Upper lobe of left lung (tissue), 6 donors: ENCODE measurements at regions not wholly inside any gene's neighbourhood (a gene's known extent, or its start where the extent isn't known, plus 50 kb on each side); places are given as distances from the start of the nearest gene placed in this dataset.

Experiments used
- ATAC-seq, 2 donors: fragments of 200-7000 bp; cut with Tn5 transposase; one replicate each; pipeline ENCODE4 v1.9.1; 2022; ENCODE audit warnings: mild to moderate bottlenecking in 2 of 2, moderate library complexity in 2 of 2; ENCODE audit not compliant: low FRiP score in 2 of 2
- DNase-seq, 2 donors: peaks; one replicate each; pipeline ENCODE4 v3.0.0-alpha.2; 2019 to 2020
- H3K27ac ChIP-seq, 4 donors: fragments of 200-600 bp; sonication (generic); one replicate each; pipeline ENCODE4 v1.5.1; 2016 to 2019
- H3K27me3 ChIP-seq, 4 donors: fragments of 200-600 bp; sonication (generic); one replicate each; pipeline ENCODE4 v1.5.1; 2017 to 2019
- H3K36me3 ChIP-seq, 4 donors: fragments of 200-600 bp; sonication (generic); one replicate each; pipeline ENCODE4 v1.5.1; 2016 to 2019
- H3K4me1 ChIP-seq, 4 donors: fragments of 200-600 bp; sonication (generic); one replicate each; pipeline ENCODE4 v1.5.1; 2018 to 2019
- H3K4me3 ChIP-seq, 4 donors: fragments of 200-600 bp; sonication (generic); one replicate each; pipeline ENCODE4 v1.5.1; 2017 to 2019; ENCODE audit warnings: mild to moderate bottlenecking in 2 of 4, moderate library complexity in 1 of 4
- H3K9me3 ChIP-seq, 4 donors: fragments of 200-600 bp; sonication (generic); one replicate each; pipeline ENCODE4 v1.5.1; 2018 to 2019
- CTCF ChIP-seq, 6 experiments: fragments of 450-650 bp in 4 of 6; fragments of 200-600 bp in 2 of 6; sonication (generic) in 2 of 6; IDR thresholded peaks; one replicate each; pipeline ENCODE4 v1.5.1; 2016 to 2019; ENCODE audit warnings: antibody characterized with exemption in 6 of 6
- EP300 ChIP-seq, 4 donors: sonication (generic); formaldehyde crosslinking; IDR thresholded peaks; one replicate each; pipeline ENCODE4 v1.5.1; 2017; ENCODE audit warnings: antibody characterized with exemption in 4 of 4, control low read depth in 2 of 4
- POLR2A ChIP-seq, 4 donors: fragments of 450-650 bp; IDR thresholded peaks; one replicate each; pipeline ENCODE4 v1.5.1; 2016 to 2017; ENCODE audit warnings: antibody characterized with exemption in 4 of 4, mild to moderate bottlenecking in 2 of 4
- POLR2AphosphoS5 ChIP-seq, 2 donors: sonication (generic); formaldehyde crosslinking; IDR thresholded peaks; one replicate each; pipeline ENCODE4 v1.5.1; 2017; ENCODE audit warnings: antibody characterized with exemption in 2 of 2
- WGBS, 2 donors: methylation state at CpG; one replicate each; pipeline ENCODE4 v1.1.5; 2017 to 2018; 5-methylcytosine and 5-hydroxymethylcytosine counted together
- donor health status: DM: no; HTN: no; CAD: no; lungs with moderate emphysema.
- donor health status: DM: no; HTN: yes; CAD: no; lungs with severe emphysema.

DNA sequence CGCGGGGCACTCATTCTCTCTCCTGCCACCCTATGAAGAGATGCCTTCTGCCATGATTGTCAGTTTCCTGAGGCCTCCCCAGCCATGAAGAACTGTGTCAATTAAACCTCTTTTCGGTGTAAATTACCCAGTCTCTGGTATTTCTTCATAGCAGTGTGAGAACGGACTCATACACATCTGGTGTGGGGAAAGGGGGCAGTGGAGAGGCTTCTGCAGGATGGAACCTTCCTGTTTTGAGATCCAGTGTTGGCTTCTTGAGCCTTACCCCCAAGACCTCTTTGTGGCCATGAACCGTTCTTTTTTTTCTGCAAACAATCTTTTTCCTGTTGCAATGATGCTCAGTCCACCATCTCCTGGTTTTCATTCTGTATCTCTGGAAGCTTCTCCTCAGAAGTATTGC is 248.4 kb downstream of the PRDM2 start:
- Histone ChIP-seq H3K4me3 (no peak overlapping the region), H3K36me3 (no peaks in the 10 kb centered on the region), H3K9me3 (no peaks in the 10 kb centered on the region), H3K27me3 (no peaks in the 10 kb centered on the region), H3K4me1 (no peaks in the 10 kb centered on the region), H3K27ac (peak overlapping the region in 3 of 4 donors; percentile 24 to 57 (median 42))
- no peak for TF ChIP-seq EP300 (IDR thresholded peaks at IDR 0.05)
- no peak for TF ChIP-seq POLR2A (IDR thresholded peaks at IDR 0.05)
- no peak for TF ChIP-seq CTCF (IDR thresholded peaks at IDR 0.05)
- TF ChIP-seq POLR2AphosphoS5 (IDR thresholded peaks at IDR 0.05), result no peak
- DNase-seq (no peak), ATAC-seq (no peak)
- WGBS, 2 donors, result 71 to 87% methylated on average over 5 of the region's 5 CpGs

GRCh38 chr1:13948888-13949391 is 249.0 kb downstream of the PRDM2 start:
- H3K9me3 ChIP-seq, result no peaks in the 10 kb centered on the region
- no peaks in the 10 kb centered on the region for H3K27me3 ChIP-seq
- DNase-seq (no peak), ATAC-seq (peak in 1 of 2 donors; percentile 89)
- H3K27ac ChIP-seq, result peak overlapping the region in 3 of 4 donors; percentile 24 to 57 (median 42)
- H3K36me3 ChIP-seq, result no peaks in the 10 kb centered on the region
- no peaks in the 10 kb centered on the region for H3K4me1 ChIP-seq
- TF ChIP-seq CTCF (IDR thresholded peaks at IDR 0.05), result no peak
- TF ChIP-seq POLR2A (IDR thresholded peaks at IDR 0.05), result no peak
- TF ChIP-seq EP300 (IDR thresholded peaks at IDR 0.05), result no peak
- TF ChIP-seq POLR2AphosphoS5 (IDR thresholded peaks at IDR 0.05), result no peak
- H3K4me3 ChIP-seq, result no peak overlapping the region
- whole genome bisulfite sequencing, 2 donors, result 62 to 68% methylated on average over 6 of the region's 6 CpGs

DNA sequence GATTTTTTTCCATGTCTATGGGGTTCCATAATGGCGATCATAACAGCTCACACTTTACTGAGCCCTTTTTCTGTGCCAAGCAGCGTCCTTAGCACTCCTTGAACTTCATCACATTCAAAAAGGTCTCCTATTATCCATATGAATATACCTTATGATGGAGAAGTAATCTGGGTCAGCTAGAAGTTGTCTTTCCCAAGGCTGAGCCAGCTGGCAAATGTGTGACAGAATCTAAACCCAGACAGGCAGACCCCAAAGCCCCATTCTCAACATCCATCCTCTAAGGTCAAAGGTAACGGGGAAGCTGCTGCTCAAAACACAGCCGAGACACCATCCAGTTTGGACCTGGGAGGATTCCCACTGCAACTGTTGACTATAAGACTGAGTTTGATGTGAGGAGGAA is 249.6 kb downstream of the PRDM2 start:
- Histone ChIP-seq H3K4me3 (no peak overlapping the region), H3K9me3 (no peaks in the 10 kb centered on the region), H3K27ac (peak overlapping the region in 2 of 4 donors; percentile 6 to 39), H3K27me3 (no peaks in the 10 kb centered on the region), H3K36me3 (no peaks in the 10 kb centered on the region), H3K4me1 (no peaks in the 10 kb centered on the region)
- DNase-seq (no peak), ATAC-seq (no peak)
- TF ChIP-seq POLR2A (IDR thresholded peaks at IDR 0.05) (no peak), POLR2AphosphoS5 (IDR thresholded peaks at IDR 0.05) (no peak), CTCF (IDR thresholded peaks at IDR 0.05) (no peak), EP300 (IDR thresholded peaks at IDR 0.05) (no peak)
- 85 to 87% methylated on average over 3 to 4 of the region's 4 CpGs for WGBS, 2 donors

- no peak for TF ChIP-seq EP300 (IDR thresholded peaks at IDR 0.05)
- TF ChIP-seq POLR2A (IDR thresholded peaks at IDR 0.05), result no peak
- no peak for TF ChIP-seq POLR2AphosphoS5 (IDR thresholded peaks at IDR 0.05)
- TF ChIP-seq CTCF (IDR thresholded peaks at IDR 0.05), result peak in 1 of 6 experiments; percentile 10
- Histone ChIP-seq H3K4me1 (no peaks in the 10 kb centered on the region), H3K9me3 (no peaks in the 10 kb centered on the region), H3K36me3 (no peaks in the 10 kb centered on the region), H3K27me3 (no peaks in the 10 kb centered on the region), H3K4me3 (no peak overlapping the region), H3K27ac (no peak overlapping the region)
- DNase-seq (no peak), ATAC-seq (no peak)
- WGBS, 2 donors, result 62 to 63% methylated on average over 7 of the region's 7 CpGs
These were observed 250.6 kb downstream of the PRDM2 start for GRCh38 chr1:13950637-13951036.
